Uterus (tissue), 2 donors: ENCODE measurements at regions not wholly inside any gene's neighbourhood (a gene's known extent, or its start where the extent isn't known, plus 50 kb on each side); places are given as distances from the start of the nearest gene placed in this dataset.

Source experiments
- CTCF ChIP-seq, 4 experiments: fragments of 200-600 bp in 2 of 4; fragments of 450-650 bp in 2 of 4; sonication (generic) in 2 of 4; IDR thresholded peaks; one replicate each; pipeline ENCODE4 v1.5.1; 2016 to 2019; ENCODE audit warnings: antibody characterized with exemption in 4 of 4, mild to moderate bottlenecking in 2 of 4, moderate library complexity in 1 of 4
- POLR2A ChIP-seq, 2 donors: fragments of 450-650 bp; IDR thresholded peaks; one replicate each; pipeline ENCODE4 v1.6.1; 2016; ENCODE audit warnings: antibody characterized with exemption in 2 of 2, mild to moderate bottlenecking in 1 of 2, moderate library complexity in 1 of 2

- no peak for TF ChIP-seq CTCF (IDR thresholded peaks at IDR 0.05)
- no peak for TF ChIP-seq POLR2A (IDR thresholded peaks at IDR 0.05)
Observed at GRCh38 chrX:34873500-34874225, 68.9 kb upstream of the FAM47B start.
